COLO829 (cell line): ENCODE measurements at regions not wholly inside any gene's neighbourhood (a gene's known extent, or its start where the extent isn't known, plus 50 kb on each side); places are given as distances from the start of the nearest gene placed in this dataset.
"Not testable (repeated sequence)": the region's sequence is repeated elsewhere in the genome, so short reads cannot be mapped to it uniquely, and the experiment has no call there.

Experiments
- DNase-seq: peaks from one replicate; pipeline ENCODE4 v3.0.0; 2012; ENCODE audit warnings: low spot score

DNA sequence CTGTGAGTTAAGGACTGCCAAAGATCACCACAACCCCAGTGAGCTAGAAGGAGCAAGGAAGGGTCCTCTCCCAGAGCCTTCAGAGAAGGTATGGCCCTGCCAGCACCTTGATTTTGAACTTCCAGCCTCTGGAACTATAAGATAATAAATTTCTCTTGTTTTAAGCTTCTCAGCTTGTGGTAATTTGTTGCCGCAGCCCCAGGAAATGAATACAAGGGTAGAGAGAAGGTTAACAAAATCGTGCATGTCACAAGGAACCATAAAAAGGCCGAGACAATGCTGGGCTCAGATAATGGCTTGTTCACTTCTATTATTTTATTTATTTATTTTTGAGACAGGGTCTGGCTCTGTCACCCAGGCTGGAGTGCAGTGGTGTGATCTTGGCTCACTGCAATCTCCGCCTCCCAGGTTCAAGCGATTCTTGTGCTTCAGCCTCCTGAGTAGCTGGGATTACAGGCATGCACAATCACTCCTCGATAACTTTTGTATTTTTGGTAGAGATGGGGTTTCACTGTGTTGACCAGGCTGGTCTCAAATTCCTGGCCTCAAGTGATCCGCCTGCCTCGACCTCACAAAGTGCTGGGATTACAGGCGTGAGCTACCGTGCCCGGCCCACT is 71.5 kb downstream of the WSB1 start:
- DNase-seq, result not testable (repeated sequence)

DNA sequence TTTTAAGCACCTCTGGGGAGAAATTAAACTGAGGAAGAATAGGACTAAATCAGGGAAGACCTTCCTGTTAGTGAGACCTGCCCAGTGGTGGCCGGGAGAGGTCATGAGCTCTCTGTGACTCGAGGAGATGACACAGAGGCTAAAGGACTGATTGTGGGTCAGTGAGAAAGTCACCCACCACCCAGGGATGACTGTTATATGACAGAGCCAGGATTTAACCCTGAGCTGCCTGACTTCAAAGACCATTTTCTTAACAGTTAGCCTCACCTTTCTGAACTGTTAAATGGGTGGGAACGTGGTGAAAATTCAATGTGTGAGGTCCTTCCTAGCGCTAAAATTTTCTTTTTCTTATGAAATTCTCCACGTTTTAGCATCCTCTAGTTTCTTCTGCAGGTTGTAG is 72.5 kb downstream of the WSB1 start:
- no peak for DNase-seq

DNA sequence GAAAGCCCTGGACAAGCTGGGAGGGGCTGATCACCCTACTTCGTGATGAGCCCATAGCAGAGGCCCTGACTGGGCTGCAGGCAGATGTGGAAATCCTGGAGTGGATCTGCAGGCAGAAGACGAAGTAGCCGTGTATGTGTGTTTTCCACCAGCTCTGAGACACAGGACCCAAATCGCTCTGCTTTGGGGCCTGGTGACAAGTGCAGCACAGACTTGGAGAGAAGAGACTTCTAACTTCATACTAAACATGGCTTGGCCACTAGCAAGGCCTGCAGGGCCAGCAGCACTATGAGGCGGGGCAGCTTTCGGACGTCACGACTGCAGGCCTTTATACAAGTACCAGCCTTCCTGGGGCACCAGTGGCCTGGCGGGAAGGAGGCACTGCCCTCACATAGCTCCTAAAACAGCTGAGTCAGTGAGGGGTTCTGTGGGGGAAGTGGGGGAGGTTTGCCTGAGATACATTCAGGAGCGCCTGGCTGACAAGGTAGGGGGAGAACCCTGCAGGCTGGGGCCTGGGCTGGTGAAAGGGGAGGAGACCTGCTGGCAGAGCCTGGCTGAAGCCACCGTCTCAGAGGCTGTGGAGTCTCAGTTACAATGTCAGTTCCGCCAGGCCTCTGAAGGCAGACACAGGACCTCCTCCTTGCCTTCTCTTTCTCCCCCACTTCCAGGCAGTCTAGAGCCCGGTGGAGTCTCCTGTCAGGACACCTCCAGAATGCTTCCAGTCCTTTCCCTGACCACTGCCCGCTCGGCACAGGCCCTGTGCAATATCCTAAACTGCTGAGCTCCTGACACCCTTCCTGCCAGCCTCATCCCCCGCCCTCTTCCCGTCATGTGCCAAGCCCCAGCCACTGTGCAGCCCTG is 73.4 kb downstream of the WSB1 start:
- DNase-seq, result no peak

- DNase-seq, result no peak
These were observed 74.4 kb downstream of the WSB1 start for GRCh38 chr17:27368151-27368795.

GRCh38 chr17:27368980-27369379 is 75.1 kb downstream of the WSB1 start:
- DNase-seq, result no peak

DNA sequence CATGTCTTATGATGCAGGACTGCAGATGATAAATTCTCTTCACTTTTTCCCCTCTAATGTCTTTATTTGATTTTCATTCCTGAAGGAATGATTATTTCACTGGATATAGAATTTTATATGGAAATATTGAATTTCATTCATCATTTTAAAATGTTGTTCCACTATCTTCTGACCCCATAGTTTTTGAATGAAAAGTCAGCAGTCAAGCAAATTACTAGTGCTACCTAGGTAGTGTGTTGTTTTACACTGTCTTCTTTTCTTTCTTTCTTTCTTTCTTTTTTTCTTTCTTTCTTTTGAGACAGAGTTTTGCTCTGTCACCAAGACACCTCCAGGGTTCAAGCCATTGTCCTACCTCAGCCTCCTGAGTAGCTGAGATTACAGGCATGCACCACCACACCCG is 76.9 kb downstream of the WSB1 start:
- no peak for DNase-seq

DNA sequence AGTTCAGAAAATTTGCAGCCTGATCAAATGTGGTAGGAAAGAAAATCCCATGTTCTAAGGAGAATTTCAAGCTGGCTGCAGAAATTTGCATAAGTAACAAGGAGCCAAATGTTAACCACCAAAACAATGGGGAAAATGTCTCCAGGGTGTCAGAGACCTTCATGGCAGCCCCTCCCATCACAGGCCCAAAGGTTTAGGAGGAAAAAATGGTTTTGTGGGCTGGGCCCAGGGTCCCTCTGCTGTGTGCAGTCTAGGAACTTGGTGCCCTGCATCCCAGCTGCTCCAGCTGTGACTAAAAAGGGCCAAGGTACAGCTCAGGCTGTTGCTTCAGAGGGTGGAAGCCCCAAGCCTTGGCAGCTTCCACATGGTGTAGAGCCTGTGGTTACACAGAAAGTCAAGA is 79.8 kb downstream of the WSB1 start:
- not testable (repeated sequence) for DNase-seq

DNA sequence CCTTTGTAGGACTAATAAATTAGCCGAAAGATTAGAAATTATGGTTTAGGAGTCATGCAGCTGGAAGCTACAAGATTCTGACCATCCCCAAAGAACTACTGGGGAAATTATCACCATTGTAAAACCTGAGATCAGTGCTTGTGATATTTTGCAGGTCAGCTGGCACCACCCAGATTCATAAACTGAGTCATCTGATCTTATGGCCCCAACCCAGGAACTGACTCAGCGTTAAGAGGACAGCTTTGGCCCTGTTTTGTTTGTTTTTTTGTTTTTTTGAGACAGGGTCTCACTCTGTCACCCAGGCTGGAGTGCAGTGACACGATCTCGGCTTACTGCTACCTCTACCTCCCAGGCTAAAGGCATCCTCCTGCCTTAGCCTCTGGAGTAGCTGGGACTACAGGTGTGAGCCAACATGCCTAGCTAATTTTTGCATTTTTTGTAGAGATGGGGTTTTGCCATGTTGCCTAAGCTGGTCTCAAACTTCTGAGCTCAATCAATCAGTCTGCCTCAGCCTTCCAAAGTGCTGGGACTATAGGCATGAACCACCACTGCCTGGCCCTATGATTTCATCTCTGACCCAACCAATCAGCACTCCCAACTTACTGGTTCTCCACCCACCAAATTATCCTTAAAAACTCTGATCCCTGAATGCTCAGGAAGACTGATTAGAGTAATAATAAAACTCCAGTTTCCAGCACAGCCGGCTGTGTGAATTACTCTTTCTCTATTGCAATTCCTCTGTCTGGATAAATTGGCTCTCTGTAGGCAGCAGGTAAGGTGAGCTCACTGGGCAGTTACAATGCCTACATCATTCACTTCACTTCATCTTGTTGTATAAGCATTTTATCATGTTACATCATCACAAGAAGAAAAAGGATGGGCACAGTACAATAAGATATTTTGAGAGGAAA is 79.4 kb upstream of the KSR1 start:
- no peak for DNase-seq

GRCh38 chr17:27378482-27379175 is 77.6 kb upstream of the KSR1 start:
- no peak for DNase-seq

DNA sequence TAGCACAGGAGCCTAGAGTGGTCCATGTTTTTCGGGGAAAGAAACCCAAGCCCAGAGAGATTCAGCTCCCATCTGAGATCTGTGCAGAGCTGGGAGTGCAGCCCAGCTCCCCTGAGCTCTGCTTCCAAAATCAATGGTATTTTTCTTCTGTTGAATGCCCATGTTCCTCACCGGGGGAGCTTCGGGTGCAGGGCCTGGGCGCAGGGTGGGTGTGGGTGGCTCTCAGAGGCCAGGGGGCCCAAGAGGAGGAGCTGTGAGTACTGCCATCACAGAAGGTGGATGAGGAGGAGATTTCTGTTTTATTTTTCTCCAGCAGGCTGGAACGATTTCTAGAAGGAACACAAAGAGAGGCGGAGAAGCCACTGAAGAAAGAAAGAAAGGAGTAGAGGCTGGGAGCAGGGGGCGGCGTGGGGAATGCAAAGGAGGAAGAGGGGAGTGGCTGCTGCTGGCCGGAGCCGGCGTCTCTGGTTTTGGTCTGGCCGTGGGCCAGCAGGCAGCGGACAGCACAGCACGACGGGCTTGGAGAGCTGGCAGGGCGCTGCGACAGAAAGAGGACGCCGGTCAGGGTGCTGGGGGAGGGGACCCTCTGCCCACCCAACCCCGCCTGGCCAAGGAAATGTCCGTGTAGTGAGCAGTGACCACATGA is 76.2 kb upstream of the KSR1 start:
- DNase-seq, result peak; percentile 40

DNA sequence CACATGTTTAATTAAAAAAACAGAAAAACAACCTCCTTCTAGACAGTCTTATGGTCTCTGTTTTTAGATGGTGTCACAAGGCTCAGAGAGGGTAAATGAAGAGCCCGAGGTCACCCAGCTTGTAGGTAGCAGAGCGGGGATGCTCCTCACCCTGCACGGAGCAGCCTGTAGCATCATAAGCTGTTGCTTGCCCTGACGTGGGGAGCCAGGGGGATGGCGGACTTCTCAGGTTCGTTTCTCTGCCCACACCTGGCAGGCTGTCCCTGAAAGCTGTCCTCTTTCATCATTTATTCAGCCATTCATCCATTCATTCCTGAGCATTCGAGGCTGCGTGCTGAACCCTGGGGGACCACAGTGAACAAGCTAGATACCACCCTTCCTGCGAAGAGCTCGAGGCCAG is 75.7 kb upstream of the KSR1 start:
- no peak for DNase-seq

- peak; percentile 60 for DNase-seq
These were observed 75.2 kb upstream of the KSR1 start for GRCh38 chr17:27381007-27381501.

DNA sequence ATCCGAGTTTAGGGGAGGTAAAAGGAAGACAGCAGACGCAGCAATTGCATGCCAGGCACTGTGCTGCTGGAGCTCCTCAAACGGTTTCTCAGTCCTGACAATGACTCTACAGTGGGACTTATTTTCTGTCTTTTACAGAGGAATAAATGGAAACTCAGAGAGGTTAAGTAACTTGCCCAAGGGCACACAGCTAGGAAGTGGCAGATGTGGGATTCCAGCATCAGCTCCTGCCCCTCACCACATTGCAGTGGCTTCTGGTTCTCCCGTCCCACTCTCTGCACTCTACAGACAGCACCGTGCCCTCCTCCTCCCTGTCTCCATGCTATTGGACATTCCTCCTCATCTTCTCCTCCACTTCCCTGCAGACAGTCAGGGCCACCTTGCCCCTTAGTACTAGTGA is 74.2 kb upstream of the KSR1 start:
- no peak for DNase-seq

DNA sequence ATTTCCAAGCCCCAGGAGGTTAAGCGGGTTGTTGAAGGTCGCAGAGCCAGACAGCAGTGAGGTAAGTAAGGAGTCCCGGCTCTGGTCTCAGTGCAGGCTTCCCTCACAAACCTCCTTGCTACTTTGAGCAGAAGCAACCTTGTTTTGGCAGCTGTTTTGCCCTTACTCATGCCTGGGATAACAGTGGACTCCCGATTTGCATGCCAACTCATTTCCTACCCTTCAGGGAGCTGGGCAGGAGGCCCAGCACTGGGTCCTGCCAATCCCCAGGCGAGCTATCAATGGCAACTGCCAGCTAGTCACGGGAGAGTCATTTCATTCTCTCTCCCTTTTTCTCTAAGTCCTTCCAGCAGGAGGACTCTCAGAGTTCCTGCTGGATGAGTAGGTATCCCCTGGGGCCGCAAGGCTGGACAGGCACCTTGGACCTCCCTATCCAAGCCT is 72.0 kb upstream of the KSR1 start:
- peak; percentile 76 for DNase-seq

DNA sequence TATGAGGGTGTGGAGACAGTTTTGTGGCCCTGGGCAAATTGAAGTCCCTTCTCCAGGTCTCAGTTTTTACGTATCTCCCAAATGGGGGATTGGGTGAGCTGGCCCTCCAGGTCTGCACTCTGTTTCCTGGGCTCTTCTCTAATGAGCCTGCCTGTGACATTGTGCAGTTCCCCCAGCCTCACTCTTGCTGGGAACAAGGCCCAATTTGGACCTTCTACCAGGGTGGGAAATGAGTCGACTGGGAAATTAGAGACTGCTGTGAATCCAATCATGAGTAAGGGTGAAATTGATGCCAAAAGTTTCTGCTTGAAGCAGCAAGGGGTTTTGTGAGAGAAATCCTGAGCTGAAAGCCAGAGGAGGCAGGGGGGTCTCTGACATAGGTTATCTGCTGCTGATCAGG is 71.5 kb upstream of the KSR1 start:
- no peak for DNase-seq

- no peak for DNase-seq
These were observed 70.6 kb upstream of the KSR1 start for GRCh38 chr17:27385626-27386025.

DNA sequence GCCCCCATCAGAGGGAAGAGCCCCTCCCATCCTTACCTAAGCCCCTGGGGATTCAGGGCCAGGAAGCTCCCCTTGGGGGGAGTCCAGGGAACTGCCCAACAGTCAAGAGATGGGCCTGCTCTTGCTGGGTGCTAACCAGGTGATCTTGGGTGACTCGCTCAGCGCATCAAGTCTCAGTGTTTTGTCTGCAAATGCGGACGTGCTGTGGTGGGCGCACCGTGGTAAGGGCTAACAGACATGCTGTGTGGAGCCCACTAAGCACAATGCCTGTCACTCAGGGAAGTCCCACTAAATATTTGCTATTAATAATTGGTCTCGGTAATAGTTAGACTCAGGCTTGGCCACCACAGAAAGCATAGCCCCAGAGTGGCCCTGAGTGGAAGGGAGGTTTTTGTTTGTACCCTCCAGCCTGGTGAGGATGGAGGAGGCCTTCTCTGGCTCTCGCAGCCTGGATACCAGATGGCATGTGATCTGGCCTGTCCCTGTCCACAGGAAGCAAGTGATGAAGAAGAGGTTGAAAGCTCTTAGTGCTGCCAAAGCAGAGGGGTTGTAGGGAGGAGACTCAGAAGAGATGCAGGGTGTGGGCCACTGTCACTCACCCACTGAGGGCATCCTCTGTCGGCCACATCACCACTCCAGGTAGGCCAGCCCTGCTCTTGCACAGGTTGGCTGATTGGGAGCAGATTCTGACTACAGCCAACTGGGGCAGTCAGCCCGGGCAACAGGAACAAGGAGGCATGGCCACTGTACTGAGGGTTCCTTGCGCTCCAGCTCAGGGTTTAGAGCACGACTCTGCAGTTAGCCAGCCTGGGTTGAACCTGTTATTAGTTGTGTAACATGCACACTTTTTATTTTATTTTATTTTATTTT is 69.8 kb upstream of the KSR1 start:
- no peak for DNase-seq

DNA sequence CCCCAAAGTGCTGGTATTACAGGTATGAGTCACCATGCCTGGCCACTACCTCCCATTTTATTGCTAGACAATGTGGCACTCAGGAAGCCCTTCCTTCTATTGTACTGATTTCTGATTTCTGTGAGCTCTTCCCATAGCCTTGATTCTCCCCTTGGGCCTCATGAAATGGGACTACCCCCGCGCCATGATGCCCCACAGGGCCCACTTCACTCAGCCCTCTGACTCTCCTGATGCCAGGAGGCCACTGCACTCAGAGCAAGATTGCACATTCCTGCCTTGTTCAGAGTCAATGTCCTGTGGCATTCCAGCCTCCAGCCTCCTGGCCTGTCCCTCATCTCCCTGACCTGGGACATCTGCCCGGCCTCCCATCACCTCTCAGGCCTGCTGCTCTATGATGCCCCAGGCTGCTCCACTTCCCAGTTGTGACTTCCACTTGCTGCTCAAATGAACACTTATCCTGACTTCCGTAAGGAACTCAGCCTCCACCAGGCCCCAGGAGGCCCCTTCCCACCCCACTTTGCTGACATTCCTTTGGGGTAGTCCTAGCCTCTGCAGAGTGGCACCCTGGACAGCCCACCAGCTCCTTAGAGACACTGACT is 66.6 kb upstream of the KSR1 start:
- DNase-seq, result no peak

DNA sequence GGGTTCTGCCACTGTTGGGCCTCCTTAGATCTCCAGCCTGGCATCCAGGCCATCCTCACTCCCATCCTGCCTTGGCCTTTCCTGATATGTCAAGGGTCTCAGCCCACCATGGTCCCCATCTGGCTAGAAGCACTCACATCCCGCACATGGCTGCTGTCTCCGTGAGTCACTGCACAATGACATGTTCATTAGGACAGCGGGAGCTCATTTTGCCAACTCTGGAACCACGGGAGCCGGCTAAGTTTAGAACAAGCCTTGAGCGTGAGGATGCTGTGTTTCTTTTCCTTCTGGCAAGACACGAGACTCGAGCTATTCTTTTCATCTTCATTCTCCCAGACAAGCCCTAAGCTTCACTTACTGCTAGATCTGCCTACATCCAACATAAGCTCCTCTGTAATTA is 65.7 kb upstream of the KSR1 start:
- DNase-seq, result no peak
